EH (cell line): ENCODE measurements at regions not wholly inside any gene's neighbourhood (a gene's known extent, or its start where the extent isn't known, plus 50 kb on each side); places are given as distances from the start of the nearest gene placed in this dataset.

ENCODE experiments used
- DNase-seq: peaks from one replicate; pipeline ENCODE4 v3.0.0-alpha.2; 2015; ENCODE audit warnings: low read depth

DNA sequence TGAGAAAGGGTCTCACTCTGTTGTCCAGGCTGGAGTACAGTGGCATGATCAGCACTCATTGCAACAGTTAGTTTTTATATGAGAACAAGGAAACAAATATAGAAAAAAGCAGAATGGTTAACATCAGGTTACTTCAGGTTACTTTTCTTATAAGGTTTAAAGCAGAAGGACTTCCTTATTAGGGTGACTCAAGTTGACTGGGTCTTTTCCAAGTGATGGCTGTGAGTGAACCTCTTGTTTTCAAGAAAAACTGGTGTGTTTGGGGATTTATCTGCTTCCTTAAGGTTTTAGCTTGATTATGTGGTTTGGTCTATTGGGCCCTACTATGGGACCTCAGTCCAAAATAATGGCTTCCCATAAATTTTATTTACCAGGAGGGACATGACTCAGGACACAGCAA lies 99.2 kb downstream of the ARRDC3 start:
- DNase-seq, result peak; percentile 81

DNA sequence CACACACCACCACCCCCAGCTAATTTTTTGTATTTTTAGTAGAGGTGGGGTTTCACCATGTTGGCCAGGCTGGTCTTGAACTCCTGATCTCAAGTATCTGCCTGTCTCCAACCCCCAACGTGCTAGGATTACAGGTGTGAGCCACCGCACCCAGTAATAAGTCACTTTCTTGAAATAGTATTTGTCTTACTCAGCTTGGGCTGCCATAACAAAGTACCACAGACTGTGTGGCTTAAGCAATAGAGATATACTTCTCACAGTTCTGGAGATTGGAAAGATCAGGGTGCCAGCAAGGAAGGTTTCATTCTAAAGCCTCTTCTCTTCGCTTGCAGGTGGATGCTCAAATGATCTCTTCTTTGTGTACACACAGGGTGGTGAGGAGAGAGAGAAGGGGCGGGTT lies 99.8 kb downstream of the ARRDC3 start:
- DNase-seq, result no peak

- no peak for DNase-seq
These were observed 100.9 kb downstream of the ARRDC3 start for GRCh38 chr5:91282210-91282609.

- peak; percentile 78 for DNase-seq
These were observed 101.7 kb downstream of the ARRDC3 start for GRCh38 chr5:91281401-91281800.

DNA sequence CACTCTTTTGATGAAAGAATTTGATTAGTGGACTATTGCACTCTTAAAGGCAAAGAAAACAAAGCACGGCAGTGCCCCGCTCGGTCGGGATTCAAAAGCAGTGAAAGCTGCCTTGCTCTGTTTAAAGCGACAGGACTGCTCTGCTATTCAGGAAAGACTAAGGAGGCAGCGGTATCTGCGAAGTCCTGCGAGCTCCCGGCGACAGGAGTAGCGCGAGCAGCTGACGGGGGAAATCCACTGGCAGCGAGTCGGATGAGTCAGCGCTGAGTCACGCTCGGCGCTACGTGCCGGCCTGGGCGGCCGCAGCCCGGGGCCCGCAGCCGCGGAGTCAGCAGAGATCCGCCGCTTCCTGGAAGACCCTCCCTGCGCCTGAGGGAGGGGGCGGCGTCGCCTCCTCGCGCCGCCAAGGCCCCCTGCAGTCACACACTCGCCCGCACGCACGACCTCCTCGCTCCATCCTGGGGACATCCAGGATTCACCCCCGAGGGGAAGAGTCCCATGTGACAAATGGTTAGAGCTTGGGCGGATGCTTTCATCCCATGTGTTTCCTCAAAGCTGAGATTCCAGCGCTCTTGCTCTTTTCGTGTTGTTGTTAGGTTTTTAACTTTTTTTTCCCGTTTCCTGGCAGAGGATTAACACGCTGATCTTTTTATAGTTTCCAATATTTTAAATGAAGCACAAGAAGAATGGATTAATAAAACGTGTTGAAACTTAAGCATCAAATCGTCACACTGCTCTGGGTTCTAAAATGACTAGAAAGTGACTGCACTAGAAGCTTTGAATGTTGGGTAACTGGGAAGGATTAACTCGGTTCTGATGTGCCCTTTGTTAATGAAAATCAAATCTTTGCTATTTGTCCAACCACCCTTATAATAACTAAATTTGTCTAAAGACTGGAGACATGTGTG lies 102.5 kb downstream of the ARRDC3 start:
- peak; percentile 98 for DNase-seq

DNA sequence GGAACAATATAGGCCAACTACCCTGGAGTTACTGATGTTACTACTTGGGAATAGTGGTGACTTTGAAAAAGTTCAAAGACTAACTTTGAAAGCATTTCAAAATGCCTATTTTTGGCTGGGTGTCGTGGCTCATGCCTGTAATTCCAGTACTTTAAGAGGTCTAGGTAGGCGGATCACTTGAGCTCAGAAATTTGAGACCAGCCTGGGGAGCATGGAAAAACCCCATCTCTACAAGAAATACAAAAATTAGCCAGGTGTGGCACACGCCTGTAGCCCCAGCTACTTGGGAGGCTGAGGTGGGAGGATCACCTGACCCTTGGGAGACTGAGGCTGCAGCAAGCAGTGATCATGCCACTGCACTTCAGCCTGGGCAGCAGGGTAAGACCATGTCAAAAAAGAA lies 105.3 kb downstream of the ARRDC3 start:
- DNase-seq, result peak; percentile 34

- peak; percentile 49 for DNase-seq
These were observed 106.0 kb downstream of the ARRDC3 start for GRCh38 chr5:91277093-91277626.

DNA sequence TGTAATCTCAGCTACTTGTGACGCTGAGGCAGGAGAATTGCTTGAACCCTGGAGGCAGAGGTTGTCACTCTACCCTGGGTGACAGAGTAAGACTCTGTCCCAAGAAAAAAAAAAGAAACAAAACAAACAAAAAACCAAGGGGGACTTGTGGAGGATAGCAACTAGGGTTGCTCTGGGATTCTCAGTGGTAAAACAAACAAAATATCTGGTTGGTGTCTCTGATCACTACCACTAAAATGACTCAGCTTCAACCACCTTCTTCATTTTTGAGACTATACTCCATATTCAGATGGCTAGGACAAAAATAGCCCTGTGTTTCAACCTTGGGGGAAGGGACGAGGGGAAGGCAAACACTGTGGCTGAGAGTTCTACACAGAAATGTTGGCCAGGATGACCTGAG lies 110.3 kb downstream of the ARRDC3 start:
- DNase-seq, result peak; percentile 86

DNA sequence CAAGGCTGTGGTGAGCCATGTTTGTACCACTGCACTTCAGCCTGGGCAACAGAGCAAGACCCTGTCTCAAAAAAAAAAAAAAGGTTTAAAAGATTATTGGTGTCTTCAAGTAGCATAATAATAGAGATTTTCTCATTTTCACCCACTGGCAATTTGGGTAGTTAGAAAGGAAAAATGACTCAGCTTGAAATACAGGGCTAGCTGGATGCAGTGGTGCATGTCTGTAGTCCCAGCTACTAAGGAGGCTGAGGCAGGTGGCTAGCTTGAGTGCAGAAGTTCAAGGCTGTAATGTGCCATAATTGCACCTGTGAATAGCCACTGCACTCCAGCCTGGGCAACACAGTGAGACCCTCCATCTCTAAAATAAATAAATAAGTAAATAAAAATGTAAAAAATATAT lies 111.1 kb downstream of the ARRDC3 start:
- no peak for DNase-seq

DNA sequence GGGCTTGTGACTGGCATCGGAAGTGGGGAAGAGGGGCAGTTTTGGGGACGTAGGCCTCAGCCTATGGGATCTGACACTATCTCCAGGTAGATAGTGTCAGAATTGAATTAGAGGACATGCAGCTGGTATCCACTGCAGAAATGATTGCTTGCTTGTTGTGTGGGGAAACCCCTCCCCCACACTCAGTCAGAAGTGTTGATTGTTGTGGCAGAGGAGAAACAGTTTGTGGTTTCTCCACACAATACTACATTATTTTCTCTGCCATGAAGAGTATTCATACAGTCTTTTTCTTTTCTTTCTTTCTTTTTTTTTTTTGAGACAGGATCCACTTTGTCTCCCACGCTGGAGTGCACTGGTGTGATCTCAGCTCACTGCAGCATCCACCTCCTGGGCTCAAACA lies 113.9 kb downstream of the ARRDC3 start:
- no peak for DNase-seq

DNA sequence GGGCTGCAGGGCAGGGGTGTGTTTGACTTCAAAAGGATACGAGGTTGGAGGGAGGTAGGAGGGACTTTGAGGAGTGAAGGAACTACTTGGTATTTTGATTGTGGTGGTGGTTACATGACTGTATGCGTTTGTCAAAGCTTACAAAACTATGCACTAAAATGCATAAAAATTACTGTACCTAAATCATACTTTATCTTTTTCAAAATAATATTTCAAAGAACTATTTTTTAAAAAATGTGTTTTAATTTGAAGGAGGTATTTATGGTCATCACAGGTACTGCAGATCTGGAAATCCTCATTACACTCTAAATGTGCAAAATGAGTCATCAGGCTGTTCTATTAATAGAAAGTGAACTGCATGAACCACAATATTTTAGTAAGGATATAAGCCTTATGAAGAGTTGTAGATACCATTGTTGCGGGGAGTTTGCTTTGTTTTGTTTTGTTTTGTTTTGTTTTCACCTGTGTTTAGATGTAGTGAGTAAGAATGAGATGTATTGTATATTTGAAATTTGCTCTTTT lies 116.9 kb downstream of the ARRDC3 start:
- DNase-seq, result peak; percentile 67

GRCh38 chr5:91264311-91265051 lies 118.6 kb downstream of the ARRDC3 start:
- DNase-seq, result no peak

GRCh38 chr5:91263898-91264297 lies 119.2 kb downstream of the ARRDC3 start:
- DNase-seq, result no peak

DNA sequence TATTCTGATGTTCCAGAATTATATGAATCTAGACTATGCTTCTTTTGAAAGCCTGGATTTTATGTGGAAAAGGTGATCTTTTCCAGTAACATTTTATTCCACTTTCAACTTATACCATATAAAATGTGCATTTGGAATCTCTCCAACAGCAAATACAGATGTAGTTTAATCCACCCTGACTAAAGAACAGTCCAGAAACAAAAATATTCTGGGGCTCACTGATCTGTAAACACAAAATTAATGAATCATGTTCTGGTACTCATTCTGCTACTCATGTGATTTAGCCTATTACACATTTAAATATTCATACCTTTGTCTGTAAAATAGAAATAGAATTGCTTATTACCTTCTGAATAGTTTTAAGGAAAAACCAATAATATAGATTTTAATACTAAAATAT lies 125.8 kb downstream of the ARRDC3 start:
- DNase-seq, result no peak

DNA sequence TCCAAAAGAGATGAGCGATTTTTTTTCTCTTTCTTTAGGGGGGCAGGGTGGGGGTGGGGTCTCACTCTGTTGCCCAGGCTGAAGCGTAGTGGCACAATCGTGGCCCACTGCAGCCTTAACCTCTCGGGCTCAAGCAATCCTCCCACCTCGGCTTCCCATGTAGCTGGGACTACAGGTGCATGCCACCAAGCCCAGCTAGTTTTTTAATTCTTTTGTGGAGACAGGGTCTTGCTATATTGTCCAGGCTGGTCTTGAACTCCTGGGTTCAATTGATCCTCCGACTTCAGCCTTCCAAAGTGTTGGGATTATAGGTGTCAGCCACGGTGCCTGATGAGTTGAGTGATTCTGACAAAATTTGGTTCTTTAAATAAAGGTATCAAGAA lies 127.0 kb downstream of the ARRDC3 start:
- DNase-seq, result no peak

DNA sequence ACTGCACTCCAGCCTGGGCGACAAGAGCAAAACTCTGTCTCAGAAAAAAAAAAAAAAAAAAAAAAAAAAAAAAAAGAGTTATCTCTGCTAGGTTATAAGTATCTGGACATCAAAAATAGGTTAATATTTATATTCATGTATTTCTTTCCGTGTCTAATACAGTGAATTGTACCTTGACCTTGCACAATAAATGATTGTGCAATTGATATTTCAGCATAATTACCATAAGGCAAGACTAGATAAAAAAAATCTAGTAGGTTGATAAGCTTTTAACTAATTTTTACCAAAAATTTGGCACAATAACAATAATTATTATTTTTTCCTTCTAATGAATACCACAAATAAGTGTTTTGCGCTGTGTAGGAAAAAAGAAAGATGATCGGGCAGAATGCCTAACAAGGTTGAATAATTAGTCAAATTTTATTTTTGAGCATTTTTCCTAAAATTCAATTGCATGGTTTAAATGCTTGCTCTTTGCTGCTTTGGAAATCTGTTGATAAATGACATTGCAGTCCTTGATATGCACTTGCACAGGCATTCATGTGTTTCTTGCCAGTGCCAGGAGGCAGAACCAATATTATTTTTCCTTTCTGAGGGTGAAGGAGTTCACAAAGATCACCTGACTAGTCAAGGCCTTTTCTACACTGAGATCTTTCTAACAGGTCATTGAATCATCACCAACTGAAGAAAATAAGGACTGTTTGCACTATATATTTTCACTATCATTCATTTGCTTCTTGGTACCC lies 127.5 kb downstream of the ARRDC3 start:
- DNase-seq, result no peak

DNA sequence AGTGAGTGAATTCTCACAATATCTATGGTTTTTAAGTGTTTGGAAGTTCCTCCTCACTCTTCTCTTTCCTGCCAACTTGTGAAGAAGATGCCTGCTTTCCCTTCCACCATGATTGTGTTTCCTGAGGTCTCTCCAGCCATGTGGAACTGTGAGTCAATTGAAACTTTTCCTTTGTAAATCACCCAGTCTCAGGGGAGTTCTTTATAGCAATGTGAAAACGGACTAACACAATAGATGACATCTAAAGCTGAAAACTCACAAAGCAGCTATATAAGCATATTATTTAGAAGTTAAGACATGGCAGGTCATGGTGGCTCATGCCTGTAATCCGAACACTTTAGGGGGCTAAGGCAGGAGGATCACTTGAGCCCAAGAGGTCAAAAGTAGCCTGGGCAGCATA lies 130.2 kb downstream of the ARRDC3 start:
- no peak for DNase-seq

DNA sequence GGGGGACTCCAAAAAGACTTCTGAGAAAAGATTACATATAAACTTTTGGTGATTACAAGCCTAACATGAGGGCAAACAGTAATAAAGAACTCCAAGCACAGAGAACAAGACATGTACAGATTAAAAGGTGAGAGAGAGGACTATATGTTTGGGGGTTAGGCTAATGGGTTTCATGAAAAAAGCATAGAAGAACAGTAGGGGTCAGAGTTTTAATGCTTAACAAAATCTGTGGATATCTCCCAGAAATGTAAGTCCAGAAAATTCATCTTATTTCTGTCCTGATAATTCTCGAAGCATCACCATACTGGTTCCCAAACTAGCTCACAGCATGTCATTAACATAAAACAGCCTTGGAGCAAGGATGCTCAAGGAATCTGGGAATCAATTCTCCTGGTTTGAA lies 137.2 kb downstream of the ARRDC3 start:
- DNase-seq, result no peak

DNA sequence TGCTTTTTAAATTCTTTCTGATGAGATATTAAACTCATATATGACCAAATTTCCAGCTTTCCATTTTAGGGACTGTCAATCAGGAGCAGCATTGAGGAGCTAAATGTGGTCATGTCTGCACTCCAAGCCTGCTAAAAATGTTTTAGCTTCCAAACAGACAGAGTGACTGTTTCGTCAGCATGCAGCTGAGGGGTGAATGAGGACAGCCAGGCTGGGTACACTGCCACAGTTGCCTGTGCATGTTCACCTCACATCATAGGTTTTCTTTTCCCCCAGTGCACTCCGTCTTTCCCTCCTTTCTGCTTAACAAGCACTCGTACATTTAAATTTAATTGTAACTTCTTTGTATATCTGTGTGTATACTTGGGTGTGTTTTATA lies 138.1 kb downstream of the ARRDC3 start:
- no peak for DNase-seq

DNA sequence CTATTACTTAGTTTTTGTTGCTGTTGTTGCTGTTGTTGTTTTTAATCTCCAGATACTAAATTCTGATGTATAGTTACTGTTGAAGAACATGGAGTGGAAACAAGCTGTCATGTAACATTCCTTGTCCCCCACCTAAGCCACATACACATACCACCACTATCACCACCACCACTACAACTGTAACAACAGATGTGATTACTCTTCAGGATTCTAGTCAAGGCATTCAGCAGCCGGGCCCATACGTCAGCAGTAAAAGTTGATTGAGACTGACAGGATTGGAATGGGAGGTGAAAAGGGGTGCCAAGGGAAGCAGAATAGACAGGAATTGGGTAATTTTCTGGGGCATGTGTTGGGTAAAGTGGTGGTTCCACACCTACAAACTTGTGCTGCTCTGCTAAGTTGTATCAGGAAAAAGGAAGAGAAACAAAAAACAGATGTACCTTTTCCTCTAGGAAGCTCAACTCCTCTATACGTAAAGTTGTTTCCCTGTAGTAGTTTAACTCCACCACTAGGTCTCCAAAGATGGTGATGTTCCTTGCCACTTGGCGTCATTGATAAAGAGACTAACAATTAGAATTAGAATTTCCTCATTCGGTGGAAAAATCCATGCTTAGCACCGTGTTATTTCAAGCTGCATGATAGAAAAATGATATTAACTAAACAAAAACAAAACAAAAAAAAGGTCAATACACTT lies 138.6 kb downstream of the ARRDC3 start:
- no peak for DNase-seq

- DNase-seq, result no peak
These were observed 139.3 kb downstream of the ARRDC3 start for GRCh38 chr5:91243852-91244251.

- DNase-seq, result no peak
These were observed 139.8 kb downstream of the ARRDC3 start for GRCh38 chr5:91243286-91243685.
